Activated CD8-positive, alpha-beta memory T cell treated with anti-CD3 and anti-CD28 coated beads, Interleukin-2, amount 10 ng/mL, durations not matched to agents 7 days and 5 days (primary cell): ENCODE measurements at regions not wholly inside any gene's neighbourhood (a gene's known extent, or its start where the extent isn't known, plus 50 kb on each side); places are given as distances from the start of the nearest gene placed in this dataset.

ENCODE experiments used
- ATAC-seq: fragments of 150-1000 bp; cut with Tn5 transposase; one replicate; pipeline ENCODE4 v1.10.0; 2021; ENCODE audit warnings: moderate library complexity
- CTCF ChIA-PET: fragments of 350-600 bp; sonication (Branson Sonifier 250); formaldehyde crosslinking; loops from one replicate; lab custom pipeline; 2021; ENCODE audit warnings: antibody characterized with exemption; lab: Charles Lee
- DNase-seq: peaks from one replicate; pipeline ENCODE4 v3.0.0-alpha.2; 2020
- H3K27ac Mint-ChIP-seq: one replicate; pipeline ENCODE4 v1.8.0; 2021; ENCODE audit warnings: mild to moderate bottlenecking, mixed read lengths
- H3K27me3 Mint-ChIP-seq: one replicate; pipeline ENCODE4 v1.8.0; 2021; ENCODE audit warnings: mixed read lengths
- H3K36me3 Mint-ChIP-seq: one replicate; pipeline ENCODE4 v1.8.0; 2021; ENCODE audit warnings: mild to moderate bottlenecking, mixed read lengths
- H3K4me1 Mint-ChIP-seq: one replicate; pipeline ENCODE4 v1.8.0; 2021; ENCODE audit warnings: mixed read lengths
- H3K4me3 Mint-ChIP-seq: one replicate; pipeline ENCODE4 v1.8.0; 2021; ENCODE audit warnings: mild to moderate bottlenecking, moderate library complexity, mixed read lengths
- H3K9me3 Mint-ChIP-seq: one replicate; pipeline ENCODE4 v1.8.0; 2022; ENCODE audit warnings: low read depth, mixed read lengths

DNA sequence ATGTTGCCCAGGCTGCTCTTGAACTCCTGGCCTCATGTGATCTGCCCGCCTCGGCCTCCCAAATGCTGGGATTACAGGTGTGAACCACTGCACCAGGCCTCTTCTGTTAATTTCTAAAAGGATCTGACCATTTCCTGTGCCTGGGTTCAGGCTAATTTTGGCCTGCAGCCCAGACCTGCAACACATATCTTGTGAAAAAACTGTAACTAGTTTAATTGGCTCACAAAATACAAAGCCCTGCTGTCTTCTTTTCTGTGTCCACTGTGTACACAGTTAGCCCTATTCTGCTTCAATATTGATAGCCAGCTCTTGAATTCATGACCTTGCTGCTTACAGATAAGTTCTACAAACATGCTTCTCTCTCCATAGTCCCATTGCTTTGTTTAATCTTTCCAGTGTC is 753.5 kb downstream of the PDHA2 start:
- no peak for ATAC-seq
- Mint-ChIP-seq H3K27ac (no peak overlapping the region), H3K4me1 (no peaks in the 10 kb centered on the region), H3K27me3 (no peaks in the 10 kb centered on the region), H3K4me3 (no peak overlapping the region), H3K9me3 (peaks cover 7% of the 10 kb centered on the region), H3K36me3 (no peaks in the 10 kb centered on the region)
- CTCF ChIA-PET: no interaction called here
- DNase-seq: no peak

DNA sequence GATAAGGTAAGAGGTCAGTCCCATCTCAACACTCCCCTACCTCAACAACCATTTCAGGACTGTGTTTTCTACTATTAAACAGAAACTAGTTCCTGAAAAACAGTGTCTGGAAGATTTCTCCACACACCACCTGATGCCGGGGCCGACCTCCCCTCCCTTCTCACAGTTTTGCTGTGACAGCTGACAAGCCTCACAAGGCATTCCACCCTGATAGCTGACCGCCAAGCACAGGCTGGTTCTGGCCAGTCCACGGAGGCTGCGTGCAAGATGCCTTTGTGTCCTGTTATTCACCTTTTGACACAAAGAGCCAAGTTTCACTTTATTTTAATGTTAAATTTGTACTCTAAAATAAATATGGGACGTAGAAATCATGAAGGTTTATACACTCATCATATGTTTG is 758.6 kb downstream of the PDHA2 start:
- Mint-ChIP-seq H3K27ac (no peak overlapping the region), H3K36me3 (no peaks in the 10 kb centered on the region), H3K9me3 (peaks cover 2% of the 10 kb centered on the region), H3K4me3 (no peak overlapping the region), H3K4me1 (no peaks in the 10 kb centered on the region), H3K27me3 (no peaks in the 10 kb centered on the region)
- ATAC-seq (no peak), DNase-seq (no peak)
- CTCF ChIA-PET: no interaction called here

DNA sequence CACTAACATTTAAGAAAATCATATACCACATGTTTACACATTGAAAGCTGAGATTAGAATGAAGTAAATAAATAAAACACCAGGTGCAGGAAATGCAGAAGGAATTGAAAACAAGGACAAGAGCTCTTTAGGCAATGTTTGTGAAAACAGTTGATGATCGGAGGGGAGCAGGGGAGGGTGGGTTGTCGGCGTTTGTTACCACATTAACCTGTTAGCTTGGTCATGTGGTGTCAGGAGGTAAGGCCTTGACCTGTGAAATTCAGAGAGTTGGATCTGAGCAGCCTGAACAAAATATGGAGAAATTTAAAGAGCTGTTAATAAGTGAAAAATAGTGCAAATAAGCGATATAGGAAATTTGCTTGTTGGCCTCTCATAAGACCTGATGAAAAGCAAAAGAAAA is 759.9 kb downstream of the PDHA2 start:
- H3K27ac Mint-ChIP-seq: no peak overlapping the region
- no peaks in the 10 kb centered on the region for H3K27me3 Mint-ChIP-seq
- H3K4me3 Mint-ChIP-seq: no peak overlapping the region
- H3K9me3 Mint-ChIP-seq: no peaks in the 10 kb centered on the region
- ATAC-seq: no peak
- H3K4me1 Mint-ChIP-seq: no peaks in the 10 kb centered on the region
- no peaks in the 10 kb centered on the region for H3K36me3 Mint-ChIP-seq
- CTCF ChIA-PET: no interaction called here
- no peak for DNase-seq

DNA sequence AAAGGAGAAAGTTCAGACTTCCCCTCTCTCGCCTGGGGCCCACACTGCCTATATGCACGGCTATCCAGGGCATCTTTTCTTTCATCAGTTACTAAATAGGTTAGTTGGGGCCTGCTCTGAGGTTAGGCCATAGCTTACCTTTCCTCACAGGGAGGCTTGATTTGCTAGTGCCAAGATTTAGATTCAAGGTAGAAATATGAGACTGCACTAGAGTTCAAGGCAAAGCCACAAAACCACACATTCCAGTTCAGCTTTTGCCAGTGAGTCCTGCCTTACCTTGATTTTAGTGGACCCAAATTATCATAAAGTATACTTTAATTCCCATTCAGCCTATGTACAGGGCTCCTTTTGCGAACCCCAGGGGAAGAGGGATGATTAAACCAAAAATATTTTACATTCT is 762.8 kb downstream of the PDHA2 start:
- Mint-ChIP-seq H3K36me3 (no peaks in the 10 kb centered on the region), H3K9me3 (no peaks in the 10 kb centered on the region), H3K4me1 (no peaks in the 10 kb centered on the region), H3K27me3 (no peaks in the 10 kb centered on the region), H3K4me3 (no peak overlapping the region), H3K27ac (no peak overlapping the region)
- CTCF ChIA-PET: no interaction called here
- DNase-seq (no peak), ATAC-seq (no peak)

DNA sequence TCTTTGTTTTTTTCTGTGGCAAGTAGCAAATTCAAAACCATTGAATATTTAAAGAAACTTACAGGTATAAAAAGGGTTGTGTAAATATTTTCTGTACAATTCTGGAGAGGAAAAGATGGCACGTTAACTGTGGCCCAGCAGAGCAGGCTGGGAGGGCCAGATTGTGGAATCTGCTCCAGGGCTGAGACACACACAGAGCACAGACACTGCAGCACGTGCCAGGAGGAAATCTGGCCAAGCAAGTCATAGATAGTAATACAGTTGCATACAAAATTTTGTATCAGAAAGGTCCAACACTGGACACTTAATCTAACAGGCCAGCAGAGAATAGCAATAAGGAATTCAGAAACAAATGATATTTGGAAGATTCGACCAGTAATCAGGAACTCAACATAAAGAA is 763.7 kb downstream of the PDHA2 start:
- H3K9me3 Mint-ChIP-seq: no peaks in the 10 kb centered on the region
- no peak overlapping the region for H3K27ac Mint-ChIP-seq
- CTCF ChIA-PET: no interaction called here
- H3K4me1 Mint-ChIP-seq: no peaks in the 10 kb centered on the region
- no peaks in the 10 kb centered on the region for H3K27me3 Mint-ChIP-seq
- ATAC-seq (no peak), DNase-seq (no peak)
- H3K36me3 Mint-ChIP-seq: no peaks in the 10 kb centered on the region
- no peak overlapping the region for H3K4me3 Mint-ChIP-seq

DNA sequence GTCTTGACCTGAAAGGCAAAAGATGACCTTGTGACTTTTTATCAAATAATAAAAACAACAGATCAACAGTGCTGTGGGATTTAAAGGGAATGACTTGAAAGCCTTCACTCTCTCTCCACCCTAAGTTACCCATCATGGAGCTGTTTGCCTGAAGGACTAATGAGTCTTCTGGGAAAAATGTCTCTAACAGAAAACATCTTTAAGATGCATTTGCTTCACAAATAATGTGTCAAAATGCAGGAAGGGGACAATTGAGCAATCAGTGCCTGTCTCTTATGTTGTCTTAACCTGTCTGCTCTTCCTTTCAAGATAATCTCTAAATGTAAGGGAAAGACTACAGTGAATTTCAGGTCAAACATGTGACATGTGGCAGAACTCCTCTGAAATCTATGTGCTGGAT is 766.6 kb downstream of the PDHA2 start:
- H3K36me3 Mint-ChIP-seq: no peaks in the 10 kb centered on the region
- ATAC-seq: no peak
- H3K4me3 Mint-ChIP-seq: no peak overlapping the region
- no peaks in the 10 kb centered on the region for H3K27me3 Mint-ChIP-seq
- CTCF ChIA-PET: no interaction called here
- no peak overlapping the region for H3K27ac Mint-ChIP-seq
- no peak for DNase-seq
- H3K9me3 Mint-ChIP-seq: peaks cover 3% of the 10 kb centered on the region
- H3K4me1 Mint-ChIP-seq: no peaks in the 10 kb centered on the region

DNA sequence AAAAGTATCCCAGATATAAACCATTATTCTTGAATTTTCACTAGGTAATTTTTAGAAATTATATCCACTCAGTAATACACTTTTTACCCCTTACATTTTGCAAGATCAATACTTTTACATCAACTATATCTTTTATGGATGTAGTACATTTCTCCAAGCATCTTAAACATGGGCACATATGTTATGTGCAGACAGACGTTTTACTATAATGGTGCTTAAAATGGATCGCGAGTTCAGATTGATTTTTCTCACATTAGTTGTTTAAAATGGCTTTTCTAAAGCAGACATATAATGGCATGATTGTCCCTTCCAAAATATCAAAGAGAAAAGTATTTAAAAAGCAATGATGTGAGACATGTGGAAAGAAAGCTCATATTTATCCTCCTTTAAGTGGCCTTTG is 786.1 kb downstream of the PDHA2 start:
- H3K27ac Mint-ChIP-seq: no peak overlapping the region
- ATAC-seq (no peak), DNase-seq (no peak)
- H3K4me1 Mint-ChIP-seq: no peaks in the 10 kb centered on the region
- H3K4me3 Mint-ChIP-seq: no peak overlapping the region
- no peaks in the 10 kb centered on the region for H3K36me3 Mint-ChIP-seq
- no peaks in the 10 kb centered on the region for H3K27me3 Mint-ChIP-seq
- CTCF ChIA-PET: no interaction called here
- H3K9me3 Mint-ChIP-seq: peaks cover 9% of the 10 kb centered on the region

DNA sequence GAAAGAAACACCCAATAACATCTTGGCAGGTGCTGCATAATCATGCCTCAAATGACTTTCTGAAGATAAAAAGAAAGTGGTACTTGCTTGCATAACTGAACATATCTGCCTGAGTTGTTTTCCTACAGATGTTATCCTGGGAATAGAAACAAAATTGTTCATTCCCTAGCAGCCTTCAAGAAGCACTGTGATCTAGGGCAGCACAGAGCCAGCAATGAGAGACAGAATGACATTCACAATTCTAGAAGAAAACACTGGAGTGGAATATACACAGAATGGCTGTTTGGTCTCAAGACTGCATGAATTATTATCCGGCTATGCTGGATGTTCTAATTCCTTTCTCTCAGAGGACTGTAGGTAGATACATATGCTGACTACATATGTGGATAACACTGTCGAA is 790.9 kb downstream of the PDHA2 start:
- Mint-ChIP-seq H3K36me3 (no peaks in the 10 kb centered on the region), H3K4me1 (no peaks in the 10 kb centered on the region), H3K9me3 (peaks cover 9% of the 10 kb centered on the region), H3K4me3 (no peak overlapping the region), H3K27me3 (no peaks in the 10 kb centered on the region), H3K27ac (no peak overlapping the region)
- DNase-seq (no peak), ATAC-seq (no peak)
- CTCF ChIA-PET: no interaction called here

DNA sequence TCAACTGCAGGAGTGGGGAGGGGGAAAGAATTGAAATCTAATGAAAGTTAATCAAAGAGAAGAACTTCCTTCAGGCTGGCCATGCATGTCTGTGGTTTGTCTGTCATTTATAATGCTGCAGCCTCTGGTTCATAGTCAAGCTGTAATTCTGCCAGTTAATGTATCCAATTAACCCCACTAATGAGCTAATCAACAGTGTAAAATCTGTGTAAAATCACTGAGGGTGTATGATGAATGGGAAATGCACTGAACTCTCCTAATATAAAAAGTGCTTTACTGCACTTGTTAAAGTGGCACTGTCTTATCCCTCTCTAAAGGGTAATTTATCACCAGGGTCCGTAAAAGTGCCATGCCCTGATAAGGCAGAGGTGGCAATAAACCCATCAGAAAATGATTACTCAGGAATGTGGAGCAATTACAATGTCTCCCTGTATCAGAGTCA is 798.1 kb downstream of the PDHA2 start:
- Mint-ChIP-seq H3K27me3 (no peaks in the 10 kb centered on the region), H3K4me1 (no peaks in the 10 kb centered on the region), H3K27ac (no peak overlapping the region), H3K4me3 (no peak overlapping the region), H3K36me3 (no peaks in the 10 kb centered on the region), H3K9me3 (peaks cover 12% of the 10 kb centered on the region)
- ATAC-seq (no peak), DNase-seq (no peak)
- CTCF ChIA-PET: no interaction called here

DNA sequence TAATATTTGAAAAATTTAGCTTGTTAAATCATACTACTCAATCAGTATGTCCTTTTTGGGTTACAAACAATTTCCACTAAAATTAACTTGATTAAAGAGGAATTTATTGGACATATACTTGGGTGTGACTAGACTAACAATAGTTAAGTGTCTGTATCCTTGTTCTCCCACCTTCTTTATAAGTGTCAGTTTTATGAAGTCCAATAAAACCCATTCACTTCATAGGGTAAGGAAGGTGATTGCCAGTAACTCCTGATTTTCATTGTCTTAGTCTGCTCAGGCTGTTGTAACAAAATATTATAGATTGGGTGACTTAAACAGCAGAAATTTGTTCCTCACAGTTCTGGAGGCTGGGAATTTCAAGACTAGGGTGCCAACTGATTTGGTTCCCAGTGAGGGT is 800.0 kb downstream of the PDHA2 start:
- ATAC-seq (no peak), DNase-seq (no peak)
- H3K4me3 Mint-ChIP-seq: no peak overlapping the region
- no peak overlapping the region for H3K27ac Mint-ChIP-seq
- CTCF ChIA-PET: no interaction called here
- H3K36me3 Mint-ChIP-seq: no peaks in the 10 kb centered on the region
- H3K4me1 Mint-ChIP-seq: no peaks in the 10 kb centered on the region
- no peaks in the 10 kb centered on the region for H3K27me3 Mint-ChIP-seq
- peaks cover 7% of the 10 kb centered on the region for H3K9me3 Mint-ChIP-seq

DNA sequence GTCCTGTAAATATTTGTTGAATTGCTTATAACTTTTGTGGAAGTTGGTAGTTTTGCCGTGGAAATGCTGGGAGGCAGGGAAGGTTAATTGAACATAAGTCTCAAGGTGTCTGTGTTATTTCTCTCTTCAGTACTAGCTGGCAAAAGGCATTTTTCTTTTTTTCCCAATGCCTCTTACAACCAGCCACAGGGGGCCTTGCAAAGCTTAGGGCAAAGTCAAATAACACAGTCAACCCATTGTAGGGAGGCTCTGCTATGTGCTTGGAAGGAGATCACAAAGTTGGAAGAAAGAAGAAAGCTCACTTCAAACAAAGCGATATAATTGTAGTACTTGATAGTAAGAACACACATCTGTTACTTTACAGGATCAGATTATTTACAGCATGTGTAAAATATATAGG is 802.6 kb downstream of the PDHA2 start:
- H3K27ac Mint-ChIP-seq: no peak overlapping the region
- H3K4me3 Mint-ChIP-seq: no peak overlapping the region
- DNase-seq (no peak), ATAC-seq (no peak)
- CTCF ChIA-PET: no interaction called here
- no peaks in the 10 kb centered on the region for H3K27me3 Mint-ChIP-seq
- H3K4me1 Mint-ChIP-seq: no peaks in the 10 kb centered on the region
- peaks cover 5% of the 10 kb centered on the region for H3K9me3 Mint-ChIP-seq
- no peaks in the 10 kb centered on the region for H3K36me3 Mint-ChIP-seq

DNA sequence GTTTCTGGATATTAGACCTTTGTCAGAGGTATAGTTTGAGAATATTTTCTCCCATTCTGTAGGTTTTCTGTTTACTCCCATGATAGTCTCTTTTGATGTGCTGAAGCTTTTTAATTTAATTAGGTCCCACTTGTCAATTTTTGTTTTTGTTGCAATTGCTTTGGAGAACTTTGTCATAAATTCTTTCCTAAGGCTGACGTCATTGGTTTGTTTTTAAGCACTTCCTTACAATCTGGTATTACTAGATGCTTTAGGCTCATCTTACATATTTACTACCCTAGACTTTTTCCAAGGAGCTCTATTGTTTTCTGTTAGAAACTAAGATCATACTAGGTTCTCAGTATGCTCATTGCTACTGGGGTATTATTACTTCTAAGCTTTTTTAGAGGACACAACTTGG is 806.3 kb downstream of the PDHA2 start:
- CTCF ChIA-PET: no interaction called here
- Mint-ChIP-seq H3K27ac (no peak overlapping the region), H3K27me3 (no peaks in the 10 kb centered on the region), H3K9me3 (no peaks in the 10 kb centered on the region), H3K4me1 (no peaks in the 10 kb centered on the region), H3K4me3 (no peak overlapping the region), H3K36me3 (no peaks in the 10 kb centered on the region)
- ATAC-seq (no peak), DNase-seq (no peak)

DNA sequence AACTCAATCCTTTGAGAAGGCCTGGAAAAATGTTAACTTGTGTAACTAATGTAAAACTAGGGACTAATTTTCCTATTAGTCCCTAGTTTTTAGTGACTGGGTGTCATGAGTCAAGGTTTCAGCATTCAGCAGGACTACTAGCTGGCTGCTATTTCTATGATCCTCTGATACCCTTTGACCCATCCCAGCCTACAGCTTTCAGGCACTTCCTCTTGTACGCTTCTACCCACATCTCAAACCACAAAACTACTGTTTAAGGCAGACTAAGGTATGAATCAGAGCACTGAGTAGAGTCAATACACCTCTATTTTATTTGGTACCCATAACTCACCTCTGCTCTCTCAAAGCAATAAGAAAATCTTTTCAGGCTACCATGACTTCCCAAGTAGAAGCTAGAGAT is 809.6 kb downstream of the PDHA2 start:
- CTCF ChIA-PET: no interaction called here
- Mint-ChIP-seq H3K4me1 (no peaks in the 10 kb centered on the region), H3K27me3 (no peaks in the 10 kb centered on the region), H3K36me3 (no peaks in the 10 kb centered on the region), H3K27ac (no peak overlapping the region), H3K9me3 (peaks cover 4% of the 10 kb centered on the region), H3K4me3 (no peak overlapping the region)
- no peak for DNase-seq
- ATAC-seq: no peak

DNA sequence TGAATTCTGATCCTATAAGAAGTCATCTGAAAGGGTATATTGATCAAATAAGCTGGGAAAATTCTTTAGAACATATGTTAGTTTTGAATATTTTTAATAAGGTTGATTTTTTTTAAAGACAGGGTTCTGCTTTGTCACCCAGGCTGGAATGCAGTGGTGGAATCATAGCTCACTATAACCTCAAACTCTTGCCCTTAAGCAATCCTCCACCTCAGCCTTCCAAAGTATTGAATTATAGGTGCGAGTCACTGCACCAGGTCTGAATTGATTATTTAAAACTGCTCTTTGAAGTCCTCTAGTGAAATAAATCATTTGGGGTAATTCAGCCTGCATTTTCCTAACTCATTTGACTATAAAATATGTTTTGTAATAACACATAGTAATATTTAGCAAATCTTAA is 812.3 kb downstream of the PDHA2 start:
- Mint-ChIP-seq H3K9me3 (peaks cover 4% of the 10 kb centered on the region), H3K36me3 (no peaks in the 10 kb centered on the region), H3K27ac (no peak overlapping the region), H3K4me3 (no peak overlapping the region), H3K4me1 (no peaks in the 10 kb centered on the region), H3K27me3 (no peaks in the 10 kb centered on the region)
- CTCF ChIA-PET: no interaction called here
- no peak for DNase-seq
- ATAC-seq: no peak

DNA sequence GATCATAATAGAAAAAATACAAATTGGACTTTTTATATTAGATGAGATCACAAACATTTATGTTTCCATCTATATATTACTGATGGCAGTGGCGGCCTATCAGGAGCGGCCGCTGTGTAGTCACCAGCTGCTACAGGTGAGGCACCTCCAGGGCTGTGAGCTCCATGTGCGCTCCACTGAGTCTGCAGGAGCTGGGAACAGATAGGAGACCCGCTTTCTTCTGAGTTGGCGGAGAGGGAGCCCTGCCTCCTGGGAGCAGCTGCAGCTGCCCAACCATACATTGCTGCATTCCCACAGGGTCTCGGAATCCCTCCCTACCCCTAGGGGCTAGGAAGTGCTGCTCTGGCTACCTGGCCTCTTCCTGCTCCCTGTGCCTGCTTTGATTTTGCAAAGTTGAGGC is 812.9 kb downstream of the PDHA2 start:
- Mint-ChIP-seq H3K9me3 (peaks cover 4% of the 10 kb centered on the region), H3K4me3 (no peak overlapping the region), H3K27ac (no peak overlapping the region), H3K27me3 (no peaks in the 10 kb centered on the region), H3K36me3 (no peaks in the 10 kb centered on the region), H3K4me1 (no peaks in the 10 kb centered on the region)
- DNase-seq: no peak
- CTCF ChIA-PET: no interaction called here
- ATAC-seq: no peak
